ENCODE measurements at regions not wholly inside any gene's neighbourhood (a gene's known extent, or its start where the extent isn't known, plus 50 kb on each side); places are given as distances from the start of the nearest gene placed in this dataset.

DNA sequence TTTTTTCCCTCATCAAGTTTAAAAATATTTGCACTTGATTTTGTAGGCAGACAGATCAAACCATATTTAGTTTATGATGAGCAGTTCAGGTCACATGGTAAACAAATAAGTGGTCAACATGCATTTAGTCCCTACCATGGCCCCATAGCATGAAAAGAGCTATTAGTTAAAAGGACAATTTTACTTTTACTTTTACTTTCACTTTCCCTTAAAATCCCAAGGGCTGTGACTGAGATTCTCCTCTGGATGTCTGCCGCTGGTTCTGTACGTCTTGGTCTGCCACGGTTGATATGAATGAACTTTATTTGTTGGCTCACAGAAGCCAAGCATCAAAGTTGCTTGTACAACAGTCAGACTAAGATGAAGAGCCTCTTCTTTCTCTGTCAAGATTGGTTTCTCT is 626.2 kb upstream of the CDH7 start:
- DNase-seq: no peak

DNA sequence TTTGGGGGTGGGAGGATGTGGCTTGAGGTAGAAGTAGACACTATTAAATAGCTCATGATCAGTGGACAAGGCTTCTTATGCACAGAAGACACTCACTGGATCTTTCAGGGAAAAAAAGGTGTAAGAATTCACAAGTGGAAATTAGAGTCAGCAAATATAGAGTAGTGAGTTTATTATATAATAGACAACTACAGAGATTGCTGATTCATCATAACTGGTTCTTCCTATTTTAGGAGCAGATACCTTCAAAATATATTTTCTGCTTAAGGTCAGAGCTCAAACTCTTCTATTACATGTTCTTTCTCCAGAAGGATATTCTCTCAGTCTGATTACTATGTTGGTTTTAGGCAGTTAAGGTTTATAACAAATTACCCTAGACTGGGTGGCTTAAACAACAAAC is 646.9 kb upstream of the CDH7 start:
- no peak for DNase-seq

DNA sequence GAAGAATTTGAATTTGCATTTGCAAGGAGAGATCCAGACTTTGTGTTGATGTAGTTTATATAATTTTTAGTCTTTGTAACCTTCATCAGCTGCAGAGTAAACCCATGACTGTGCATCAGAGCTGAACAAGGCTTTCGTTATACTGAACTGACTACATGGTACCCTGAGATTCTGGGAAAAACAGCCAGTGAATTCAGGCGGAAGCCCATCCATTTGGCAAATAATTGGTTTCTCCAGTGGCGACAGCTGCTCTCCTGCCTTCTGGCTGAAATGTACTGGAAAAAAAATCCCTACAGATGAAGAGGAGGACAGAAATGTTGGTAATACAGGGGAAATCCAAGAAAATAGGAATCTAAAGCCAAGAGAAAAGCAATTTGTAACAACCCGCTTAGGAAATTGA is 657.5 kb upstream of the CDH7 start:
- no peak for DNase-seq

DNA sequence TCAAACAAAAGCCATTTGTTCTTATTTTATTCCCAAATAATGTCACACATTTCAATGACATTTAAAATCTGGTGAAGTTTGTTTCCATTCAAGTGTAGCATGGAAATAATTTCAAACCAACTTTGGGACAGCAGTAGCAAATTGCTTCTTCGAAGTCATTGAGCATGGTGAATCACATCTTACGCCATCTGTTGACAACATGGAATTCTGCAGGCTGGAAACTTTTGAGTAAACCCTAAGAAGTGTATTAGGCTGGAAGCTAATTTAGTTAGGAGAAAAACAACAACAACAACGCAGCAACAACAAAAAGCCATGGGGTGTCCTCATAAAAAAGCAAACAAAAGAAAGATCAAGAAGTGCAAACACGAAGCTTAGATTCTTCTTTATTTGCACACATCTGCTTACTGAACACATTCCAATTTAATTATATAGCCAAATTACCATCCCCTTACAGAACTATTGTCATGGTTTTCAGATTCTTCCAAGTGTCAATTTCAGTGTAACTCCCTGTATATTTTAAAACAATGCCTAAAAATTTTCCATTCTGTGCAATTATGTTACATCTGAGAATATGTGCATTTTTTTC is 659.0 kb upstream of the CDH7 start:
- peak in 3 of 4 experiments; percentile 12 to 25 (median 16) for DNase-seq

DNA sequence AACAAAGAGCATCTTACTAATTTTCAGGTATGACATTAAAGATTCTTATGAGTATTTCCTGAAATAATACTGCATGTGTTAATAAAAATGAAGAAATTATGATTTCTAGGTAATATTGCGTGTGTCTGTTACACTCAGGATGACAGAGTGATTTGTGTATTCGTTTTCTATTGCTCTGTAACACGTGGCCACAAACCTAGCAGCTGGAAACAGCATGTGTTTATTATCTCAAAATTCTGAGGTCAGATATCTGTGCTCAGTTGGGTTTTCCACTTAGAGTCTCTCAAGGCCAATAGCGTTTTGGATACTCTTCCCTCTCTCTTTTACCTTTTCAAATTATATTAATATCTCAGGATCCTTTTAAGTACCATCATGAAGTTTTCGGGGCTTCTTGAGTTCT is 667.9 kb upstream of the CDH7 start:
- DNase-seq: no peak

DNA sequence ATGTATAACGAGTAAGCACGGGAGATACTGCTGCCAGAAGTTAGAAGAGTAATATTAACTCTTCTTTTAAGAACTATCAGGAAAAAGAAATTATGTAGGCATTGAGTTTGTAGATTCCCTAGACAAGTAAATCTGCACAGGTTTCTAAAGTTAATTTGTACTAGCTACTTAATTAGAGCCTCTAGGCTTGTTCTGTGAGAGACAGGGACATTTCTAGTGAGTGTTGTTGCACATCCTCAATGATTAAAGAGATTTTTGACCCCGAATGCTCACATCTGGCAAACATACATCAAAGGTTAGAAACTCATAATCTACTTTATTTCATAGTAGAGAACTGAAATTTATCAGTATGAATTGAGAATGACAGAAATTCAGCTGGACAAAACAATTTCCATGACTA is 669.0 kb upstream of the CDH7 start:
- no peak for DNase-seq

DNA sequence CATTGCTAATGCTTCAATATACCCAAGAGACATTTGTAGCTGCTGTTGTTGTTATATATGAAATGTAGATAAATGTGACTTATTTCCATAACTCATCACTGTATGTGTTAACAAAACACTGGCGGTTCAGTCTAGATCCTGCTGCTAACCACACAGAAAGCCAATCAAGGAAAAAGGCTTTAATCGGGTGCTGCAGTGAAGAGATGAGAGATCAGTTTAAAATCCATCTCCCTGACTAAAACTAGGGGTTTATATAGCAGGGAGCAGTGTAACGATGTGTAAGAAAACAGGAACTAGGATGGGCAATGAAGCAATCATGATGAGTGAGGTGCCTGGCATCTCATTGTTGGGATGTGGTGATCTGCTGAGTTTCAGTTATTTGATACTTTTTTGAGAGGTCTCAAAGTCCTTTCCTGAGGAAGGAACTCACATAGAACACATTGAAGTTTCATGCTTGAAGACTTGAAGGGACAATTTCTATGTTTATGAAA is 677.7 kb upstream of the CDH7 start:
- DNase-seq: no peak

DNA sequence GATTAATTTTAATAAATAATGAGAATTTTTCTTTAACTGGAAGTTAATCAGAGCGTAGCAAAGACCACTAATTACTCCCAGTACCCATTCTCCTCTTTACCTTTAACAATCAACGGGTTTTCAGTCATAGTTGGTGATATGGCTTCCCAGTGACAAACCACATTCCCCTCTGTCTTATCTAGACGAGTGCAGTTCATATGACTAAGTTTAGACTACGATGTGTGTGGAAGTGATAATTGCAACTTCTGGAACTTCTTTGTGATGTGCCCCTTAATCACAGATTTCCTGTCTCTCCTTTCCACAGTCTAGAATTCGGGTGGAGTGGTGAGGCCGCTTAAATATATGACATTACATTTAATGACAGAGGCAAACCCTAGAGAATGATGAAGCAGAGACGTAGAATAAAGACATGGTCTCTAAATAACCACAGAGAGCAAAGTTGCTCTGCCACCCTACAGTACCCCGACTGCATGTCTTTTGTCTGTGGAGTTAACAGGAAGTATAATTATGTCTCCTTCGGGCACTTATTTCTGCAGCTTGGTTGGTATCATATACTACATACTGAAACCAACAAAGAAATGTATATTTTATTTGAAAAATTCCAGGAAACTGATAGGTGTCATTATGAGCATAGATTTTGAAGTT is 693.3 kb upstream of the CDH7 start:
- DNase-seq: no peak

DNA sequence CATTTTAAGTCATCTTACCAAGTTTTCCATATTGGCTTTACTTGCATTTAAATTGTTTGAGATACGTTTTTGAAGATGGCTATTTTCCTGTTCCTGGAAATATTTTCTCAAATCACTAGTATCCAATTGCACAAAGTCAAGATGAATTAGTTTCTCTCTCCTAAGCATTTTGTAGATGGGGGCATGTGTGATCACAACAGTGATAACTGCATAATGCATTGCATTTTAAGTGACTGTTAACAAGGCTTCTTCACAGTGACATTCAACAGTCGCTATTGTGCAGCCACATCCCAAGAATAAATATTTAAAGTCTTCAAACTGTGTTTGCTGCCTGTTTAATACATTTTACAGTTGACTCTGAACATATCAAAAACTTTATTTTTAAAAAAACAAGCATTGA is 694.2 kb upstream of the CDH7 start:
- DNase-seq: no peak

DNA sequence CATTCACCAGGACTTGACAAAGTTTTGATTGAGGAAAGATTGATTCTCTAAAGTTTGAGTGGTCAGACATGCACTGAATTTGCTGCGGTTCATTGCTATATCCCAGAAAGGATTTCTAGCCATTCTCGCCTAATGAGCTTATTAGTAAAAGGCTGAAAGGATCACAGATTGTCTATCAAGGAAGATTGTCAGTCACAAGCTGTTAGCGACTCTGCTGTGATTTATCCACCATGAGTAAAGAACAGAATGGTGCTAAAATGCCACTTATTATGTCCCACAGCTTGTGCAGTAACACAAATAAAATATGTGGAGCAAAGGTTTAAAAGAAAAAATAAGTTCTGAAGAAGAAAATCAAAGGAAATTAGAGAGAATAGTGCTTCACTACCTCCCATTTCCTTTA is 701.2 kb upstream of the CDH7 start:
- DNase-seq: no peak

DNA sequence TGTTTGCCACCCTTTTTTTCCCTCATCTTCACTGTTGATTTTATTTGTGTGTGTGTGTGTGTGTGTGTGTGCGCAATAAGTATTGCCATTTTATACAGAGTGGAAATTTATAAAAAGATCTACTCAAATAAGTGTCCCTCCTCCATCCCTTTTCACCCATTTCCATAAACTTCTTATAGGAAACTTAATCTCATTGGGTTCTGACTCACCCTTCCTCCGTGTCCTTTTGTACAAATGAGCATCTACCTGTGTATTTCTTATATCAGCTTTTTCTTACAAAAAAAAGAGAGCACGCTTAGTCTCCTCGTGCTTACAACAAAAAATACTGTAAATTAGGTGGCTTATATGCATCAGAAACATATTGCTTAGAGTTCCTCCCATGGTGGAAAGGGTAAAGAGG is 711.2 kb upstream of the CDH7 start:
- no peak for DNase-seq

DNA sequence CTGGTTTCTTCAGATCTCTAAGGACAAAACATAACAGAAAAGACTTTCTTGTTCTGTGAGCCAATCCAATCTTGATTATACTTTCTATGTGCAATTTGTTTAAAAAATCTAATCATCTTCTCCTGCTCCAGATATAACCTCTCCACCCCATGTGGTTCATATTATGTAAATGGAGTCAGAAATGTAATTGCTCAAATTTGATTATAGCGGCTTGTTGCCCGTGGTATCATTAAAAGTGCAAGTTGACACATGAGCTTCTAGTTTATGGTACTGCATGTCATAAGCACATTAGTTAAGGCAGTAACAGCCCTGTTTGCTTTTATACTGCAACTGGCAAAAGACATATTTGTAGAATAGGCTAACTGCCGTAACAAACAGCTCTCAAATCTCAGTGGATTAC is 715.1 kb upstream of the CDH7 start:
- DNase-seq: no peak

DNA sequence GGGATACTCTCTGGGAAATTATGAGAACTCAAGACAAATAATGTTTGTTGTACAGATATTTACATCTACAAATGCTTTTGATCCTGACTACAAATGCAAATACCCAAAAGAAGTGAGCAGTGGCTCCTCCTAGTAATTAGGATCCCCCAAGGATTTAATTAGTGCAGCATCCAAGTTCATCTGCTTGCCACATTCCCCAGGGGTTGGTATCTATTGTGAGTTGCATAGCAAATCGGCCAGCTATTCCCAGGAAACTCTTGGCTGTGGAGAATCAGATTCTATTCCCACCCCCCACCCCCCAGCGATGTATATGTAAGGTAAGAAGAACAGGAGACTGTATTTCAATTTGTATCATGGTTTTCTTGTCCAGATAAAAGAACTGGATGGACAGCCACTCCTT is 725.1 kb upstream of the CDH7 start:
- DNase-seq: no peak

DNA sequence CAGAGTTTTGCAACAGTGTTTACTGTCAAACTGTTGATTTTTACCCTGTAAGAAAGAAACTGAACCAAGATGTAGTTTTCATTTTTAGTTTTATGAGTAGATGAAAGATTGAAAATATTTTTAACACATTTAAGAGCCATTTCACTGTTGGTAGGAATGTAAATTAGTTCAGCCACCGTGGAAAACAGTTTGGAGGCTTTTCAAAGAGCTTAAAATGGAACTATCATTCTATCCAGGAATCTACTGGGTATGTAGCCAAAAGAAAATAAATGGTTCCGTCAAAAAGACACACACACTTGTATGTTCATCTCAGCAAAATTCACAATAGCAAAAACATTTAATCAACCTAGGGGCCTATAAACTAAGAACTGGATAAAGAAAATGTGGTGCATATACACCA is 729.8 kb upstream of the CDH7 start:
- no peak for DNase-seq

DNA sequence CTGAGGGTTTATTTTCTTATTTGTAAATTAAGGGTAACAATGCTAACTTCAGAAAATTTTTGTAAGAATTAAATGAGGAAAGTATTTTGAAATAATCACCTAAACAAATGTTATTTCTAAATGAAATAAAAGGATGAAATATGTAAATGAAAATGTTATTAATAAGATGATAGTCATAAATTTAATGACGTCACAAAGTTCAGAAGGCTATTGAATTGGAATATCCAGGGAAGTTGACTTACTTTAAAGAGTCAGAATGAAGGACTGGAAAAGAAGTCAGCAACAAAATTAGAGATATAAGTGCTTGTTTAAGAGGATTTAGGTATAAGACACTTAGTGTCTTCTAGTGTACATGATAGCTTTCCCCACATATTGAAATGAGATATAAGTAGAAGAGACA is 732.6 kb upstream of the CDH7 start:
- no peak for DNase-seq

DNA sequence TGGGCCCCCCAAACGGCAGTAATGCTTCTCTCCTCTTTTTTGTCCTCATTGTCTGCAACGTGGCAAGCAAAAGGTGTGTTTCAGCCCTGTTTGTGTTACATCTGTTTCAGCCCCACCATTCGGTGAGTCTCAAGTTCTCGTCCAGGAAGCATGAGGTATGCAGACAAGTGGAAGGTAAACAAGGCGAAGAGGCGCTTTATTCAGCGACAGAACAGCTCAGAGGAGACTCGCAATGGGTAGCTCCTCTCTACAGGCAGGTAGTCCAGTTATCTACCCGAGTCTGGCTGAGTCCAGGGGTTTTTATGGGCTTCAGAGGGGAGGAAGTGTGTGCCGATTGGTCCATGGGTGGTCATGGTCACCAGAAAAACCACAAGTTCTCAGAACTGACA is 733.4 kb upstream of the CDH7 start:
- no peak for DNase-seq

DNA sequence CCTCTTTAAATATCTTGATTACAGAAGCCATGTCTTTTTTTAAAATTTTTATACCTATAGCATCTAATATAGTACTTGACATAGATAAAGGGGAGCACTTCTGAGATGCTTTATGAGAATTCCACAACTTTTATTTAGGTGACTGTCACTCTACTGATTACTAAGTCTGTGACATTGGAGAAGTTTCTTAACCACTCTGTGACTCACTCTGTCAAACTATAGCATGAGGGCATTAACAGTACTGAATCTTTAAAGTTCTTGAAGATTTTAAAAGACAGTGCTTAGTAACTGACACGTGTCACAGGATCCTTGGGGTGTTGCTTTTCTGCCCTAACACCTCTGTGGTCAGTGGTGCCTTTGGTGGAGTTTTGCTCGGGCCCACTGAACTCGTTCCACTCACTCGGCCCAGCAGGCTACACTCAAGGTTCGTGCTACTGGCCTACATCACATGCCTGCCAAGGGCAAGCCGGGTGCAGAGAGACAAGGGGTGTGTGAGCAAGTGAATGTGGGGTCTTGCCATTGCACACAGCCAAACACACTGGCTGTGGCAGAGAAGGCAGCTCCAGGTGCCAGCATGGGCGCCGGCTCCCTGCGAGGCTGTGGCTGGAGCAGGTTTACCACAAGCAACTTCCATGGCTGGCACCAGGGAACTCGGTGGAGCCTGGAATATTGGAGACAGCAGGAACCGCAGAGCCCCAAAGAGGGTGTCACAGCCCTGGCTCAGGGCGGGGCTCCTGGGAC is 734.0 kb upstream of the CDH7 start:
- no peak for DNase-seq

DNA sequence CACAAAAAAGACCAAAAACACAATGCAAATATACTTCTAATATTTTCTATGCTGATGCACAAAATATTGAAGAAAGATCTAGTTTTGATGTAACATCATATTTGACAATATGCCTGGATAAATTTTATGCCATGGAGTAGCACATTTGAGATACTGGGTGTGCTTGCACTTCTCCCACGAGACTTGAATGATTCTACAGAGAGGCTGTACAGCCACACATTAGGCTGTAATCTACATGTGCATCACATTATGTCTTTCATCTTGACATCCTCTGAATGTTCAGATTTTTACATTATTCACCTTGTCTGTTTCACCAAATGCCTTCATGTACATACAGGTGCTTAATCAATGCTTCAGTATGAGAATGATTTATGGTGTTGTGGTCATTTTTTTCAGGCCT is 756.4 kb upstream of the CDH7 start:
- no peak for DNase-seq

DNA sequence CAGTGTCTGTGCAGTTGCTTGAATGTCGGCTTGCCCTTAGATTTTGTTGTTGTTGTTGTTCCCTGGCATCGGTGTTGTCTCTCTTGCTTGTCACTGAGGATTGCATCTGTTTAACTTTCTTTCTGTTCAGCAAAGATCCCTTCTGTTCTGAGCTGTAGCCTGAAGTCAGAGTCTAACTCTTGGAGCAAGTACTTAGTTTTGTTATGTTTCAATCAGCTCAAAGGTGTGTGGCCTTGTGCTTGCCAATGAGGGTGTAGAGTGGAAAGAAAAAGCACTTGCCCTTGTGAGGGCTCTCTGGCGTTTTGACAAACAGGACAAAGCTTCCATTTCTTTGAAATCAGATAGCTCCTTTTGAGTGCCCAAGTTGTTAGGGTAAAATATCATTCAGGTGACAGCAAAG is 757.1 kb upstream of the CDH7 start:
- DNase-seq: no peak

DNA sequence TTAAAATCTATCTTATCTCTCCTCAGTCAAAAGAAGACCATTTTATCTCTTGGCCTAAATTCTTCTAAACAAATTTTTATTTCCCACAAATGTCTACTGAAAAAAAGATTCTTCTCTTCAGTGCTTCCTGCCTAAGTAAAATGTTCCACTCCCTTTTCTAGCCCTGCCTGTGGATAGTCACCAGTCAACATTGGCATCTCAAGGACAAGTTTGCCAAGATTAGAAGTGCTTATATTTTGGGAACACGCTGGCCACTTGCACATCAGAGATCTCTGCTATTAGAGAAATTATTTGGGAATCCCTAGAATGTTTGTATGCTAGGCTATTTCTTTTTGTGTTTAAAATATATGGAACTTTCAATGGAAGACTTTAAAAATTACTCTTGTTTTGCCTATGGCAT is 758.2 kb upstream of the CDH7 start:
- DNase-seq: no peak

DNA sequence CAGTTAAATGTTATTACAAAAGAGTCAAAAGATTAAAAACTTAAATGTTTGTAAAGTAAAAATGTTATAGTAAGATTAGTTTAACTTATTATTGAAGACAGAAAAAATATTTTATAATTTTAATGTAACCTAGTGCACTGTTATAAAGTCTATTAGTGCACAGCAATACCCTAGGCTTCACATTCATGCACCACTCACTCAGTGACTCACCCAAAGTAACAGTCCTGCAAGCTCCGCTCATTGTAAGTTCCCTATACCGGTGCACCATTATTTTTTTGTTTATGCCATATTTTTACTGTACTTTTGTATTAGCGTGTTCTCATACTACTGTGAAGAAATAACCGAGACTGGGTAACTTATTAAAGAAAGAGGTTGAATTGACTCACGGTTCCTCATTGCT is 759.7 kb upstream of the CDH7 start:
- no peak for DNase-seq

DNA sequence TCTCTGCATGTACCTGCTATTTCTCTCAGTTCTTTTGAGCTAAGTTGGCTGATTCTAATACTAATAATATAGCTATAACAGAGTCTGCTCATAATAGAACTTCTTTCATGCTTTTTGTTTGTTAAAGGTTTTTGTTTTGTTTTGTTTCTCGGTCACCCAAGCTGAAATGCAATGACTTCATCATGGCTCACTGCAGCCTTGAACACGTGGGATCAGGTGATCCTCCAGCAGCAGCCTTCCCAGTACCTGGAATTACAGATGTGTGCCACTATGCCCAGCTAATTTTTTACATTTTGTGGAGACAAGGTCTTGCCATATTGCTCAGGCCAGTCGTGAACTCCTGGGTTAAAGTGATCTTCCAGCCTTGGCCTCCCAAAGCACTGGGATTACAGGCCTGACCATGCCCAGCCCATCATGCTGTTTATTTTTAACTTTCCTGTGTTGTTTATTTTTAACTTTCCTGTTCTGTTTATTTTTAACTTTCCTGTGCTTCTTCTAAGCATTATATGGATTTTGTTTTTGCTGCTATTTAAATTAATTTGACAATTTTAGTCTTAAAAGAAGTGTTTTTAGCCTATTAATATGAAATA is 763.8 kb upstream of the CDH7 start:
- DNase-seq: no peak

DNA sequence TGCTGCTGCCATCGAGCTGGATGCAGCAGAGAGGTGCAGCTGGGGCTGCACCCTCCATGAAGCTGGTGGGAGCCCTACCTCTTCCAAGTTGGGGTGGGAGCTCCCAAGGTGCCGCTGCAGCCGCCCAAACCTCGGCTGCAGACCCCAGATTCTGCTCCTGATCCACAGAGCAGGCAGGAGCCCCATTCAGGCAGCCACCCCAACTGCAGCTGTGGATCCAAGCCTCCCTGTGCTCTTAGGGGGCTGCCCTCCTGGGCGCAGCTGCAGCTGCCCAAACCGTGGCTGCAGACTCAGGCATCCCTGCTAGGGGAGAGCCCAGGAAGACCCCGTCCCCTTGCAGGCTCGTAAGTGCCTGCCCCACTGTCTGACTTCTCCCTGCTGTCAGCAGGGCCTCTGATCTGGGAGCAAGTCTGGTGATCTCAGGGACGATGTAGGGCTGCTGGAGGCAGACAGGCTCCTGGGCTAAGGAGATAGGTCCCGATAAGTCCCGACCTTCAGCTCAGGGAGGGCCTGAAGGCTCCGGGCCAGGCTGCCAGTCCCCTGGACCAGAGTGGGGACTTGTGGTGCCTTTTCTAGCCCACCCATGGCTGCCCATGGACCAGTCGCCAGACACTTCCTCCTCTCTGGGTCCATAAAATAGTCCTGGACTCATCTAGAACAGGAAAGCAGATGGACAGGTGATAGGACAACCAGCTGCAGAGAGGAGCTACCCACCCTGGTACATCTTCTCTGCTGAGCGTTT is 767.1 kb upstream of the CDH7 start:
- no peak for DNase-seq

Measured in suppressor macrophage (primary cell).